HL-60 (cell line): ENCODE measurements at regions not wholly inside any gene's neighbourhood (a gene's known extent, or its start where the extent isn't known, plus 50 kb on each side); places are given as distances from the start of the nearest gene placed in this dataset.

Experiments
- DNase-seq, 2 experiments: peaks; one replicate each; pipeline ENCODE4 v3.0.0-alpha.2; 2010 to 2020; ENCODE audit warnings: low read depth in 1 of 2, low spot score in 1 of 2
- H3K27ac ChIP-seq: fragments of 250-450 bp; sonication (Bioruptor Pico); replicated peaks from 2 replicates; pipeline ENCODE4 v1.5.1; 2020; ENCODE audit warnings: mild to moderate bottlenecking, moderate library complexity
- H3K27me3 ChIP-seq: fragments of 250-450 bp; sonication (Bioruptor Pico); 2 replicates; pipeline ENCODE4 v1.5.1; 2021; ENCODE audit warnings: mild to moderate bottlenecking, moderate library complexity; ENCODE audit not compliant: insufficient read depth, poor library complexity, severe bottlenecking
- H3K4me3 ChIP-seq: replicated peaks from 2 replicates; pipeline ENCODE4 v1.5.1; 2011; ENCODE audit warnings: mild to moderate bottlenecking, control low read depth, low read length; ENCODE audit not compliant: insufficient read depth
- GABPA ChIP-seq: IDR thresholded peaks from 2 replicates; pipeline ENCODE4 v1.6.1; 2012; ENCODE audit warnings: low read depth
- POLR2AphosphoS5 ChIP-seq: IDR thresholded peaks from 2 replicates; pipeline ENCODE4 v1.6.1; 2012; ENCODE audit warnings: low read depth
- SPI1 ChIP-seq: IDR thresholded peaks from 2 replicates; pipeline ENCODE4 v1.6.1; 2012; ENCODE audit warnings: low read depth, mild to moderate bottlenecking, borderline replicate concordance
- TF ChIP-seq, protein P1 (sequence below): IDR thresholded peaks from 2 replicates; pipeline ENCODE4 v1.6.1; 2012; ENCODE audit warnings: low read depth; ENCODE audit not compliant: insufficient replicate concordance
- TF ChIP-seq, protein P2 (sequence below): IDR thresholded peaks from one replicate; pipeline ENCODE4 v1.5.1; 2011; ENCODE audit warnings: low read length, control low read depth, inconsistent platforms; ENCODE audit not compliant: insufficient read depth

DNA sequence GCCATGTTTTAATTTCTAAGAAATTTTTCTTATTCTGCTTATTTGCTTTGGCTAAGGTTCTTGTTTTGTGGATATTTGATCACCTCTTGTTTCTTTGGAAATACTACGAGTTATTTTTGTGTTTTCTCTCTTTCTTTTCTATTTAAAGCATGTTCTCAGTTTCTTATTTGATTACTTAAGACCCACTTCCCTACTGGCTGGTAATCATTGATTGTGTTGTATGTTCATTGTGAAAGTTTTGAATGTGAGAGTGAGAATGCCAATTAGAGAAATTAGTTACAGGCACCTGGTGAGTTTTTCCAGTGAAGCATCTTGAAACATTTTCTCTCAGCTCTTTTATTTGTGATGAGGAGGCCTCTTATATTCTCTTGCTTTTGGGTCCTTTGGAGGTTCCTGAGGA, 226.7 kb upstream of the MC4R start:
- no peak overlapping the region for H3K4me3 ChIP-seq

GRCh38 chr18:60599995-60600394, 227.4 kb upstream of the MC4R start:
- Histone ChIP-seq H3K27ac (no peak overlapping the region), H3K27me3 (no peaks in the 10 kb centered on the region), H3K4me3 (no peak overlapping the region)
- no peak for TF ChIP-seq GABPA
- no peak for TF ChIP-seq SPI1
- TF ChIP-seq, protein P1, sequence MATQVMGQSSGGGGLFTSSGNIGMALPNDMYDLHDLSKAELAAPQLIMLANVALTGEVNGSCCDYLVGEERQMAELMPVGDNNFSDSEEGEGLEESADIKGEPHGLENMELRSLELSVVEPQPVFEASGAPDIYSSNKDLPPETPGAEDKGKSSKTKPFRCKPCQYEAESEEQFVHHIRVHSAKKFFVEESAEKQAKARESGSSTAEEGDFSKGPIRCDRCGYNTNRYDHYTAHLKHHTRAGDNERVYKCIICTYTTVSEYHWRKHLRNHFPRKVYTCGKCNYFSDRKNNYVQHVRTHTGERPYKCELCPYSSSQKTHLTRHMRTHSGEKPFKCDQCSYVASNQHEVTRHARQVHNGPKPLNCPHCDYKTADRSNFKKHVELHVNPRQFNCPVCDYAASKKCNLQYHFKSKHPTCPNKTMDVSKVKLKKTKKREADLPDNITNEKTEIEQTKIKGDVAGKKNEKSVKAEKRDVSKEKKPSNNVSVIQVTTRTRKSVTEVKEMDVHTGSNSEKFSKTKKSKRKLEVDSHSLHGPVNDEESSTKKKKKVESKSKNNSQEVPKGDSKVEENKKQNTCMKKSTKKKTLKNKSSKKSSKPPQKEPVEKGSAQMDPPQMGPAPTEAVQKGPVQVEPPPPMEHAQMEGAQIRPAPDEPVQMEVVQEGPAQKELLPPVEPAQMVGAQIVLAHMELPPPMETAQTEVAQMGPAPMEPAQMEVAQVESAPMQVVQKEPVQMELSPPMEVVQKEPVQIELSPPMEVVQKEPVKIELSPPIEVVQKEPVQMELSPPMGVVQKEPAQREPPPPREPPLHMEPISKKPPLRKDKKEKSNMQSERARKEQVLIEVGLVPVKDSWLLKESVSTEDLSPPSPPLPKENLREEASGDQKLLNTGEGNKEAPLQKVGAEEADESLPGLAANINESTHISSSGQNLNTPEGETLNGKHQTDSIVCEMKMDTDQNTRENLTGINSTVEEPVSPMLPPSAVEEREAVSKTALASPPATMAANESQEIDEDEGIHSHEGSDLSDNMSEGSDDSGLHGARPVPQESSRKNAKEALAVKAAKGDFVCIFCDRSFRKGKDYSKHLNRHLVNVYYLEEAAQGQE = no peak
- TF ChIP-seq, protein P2, sequence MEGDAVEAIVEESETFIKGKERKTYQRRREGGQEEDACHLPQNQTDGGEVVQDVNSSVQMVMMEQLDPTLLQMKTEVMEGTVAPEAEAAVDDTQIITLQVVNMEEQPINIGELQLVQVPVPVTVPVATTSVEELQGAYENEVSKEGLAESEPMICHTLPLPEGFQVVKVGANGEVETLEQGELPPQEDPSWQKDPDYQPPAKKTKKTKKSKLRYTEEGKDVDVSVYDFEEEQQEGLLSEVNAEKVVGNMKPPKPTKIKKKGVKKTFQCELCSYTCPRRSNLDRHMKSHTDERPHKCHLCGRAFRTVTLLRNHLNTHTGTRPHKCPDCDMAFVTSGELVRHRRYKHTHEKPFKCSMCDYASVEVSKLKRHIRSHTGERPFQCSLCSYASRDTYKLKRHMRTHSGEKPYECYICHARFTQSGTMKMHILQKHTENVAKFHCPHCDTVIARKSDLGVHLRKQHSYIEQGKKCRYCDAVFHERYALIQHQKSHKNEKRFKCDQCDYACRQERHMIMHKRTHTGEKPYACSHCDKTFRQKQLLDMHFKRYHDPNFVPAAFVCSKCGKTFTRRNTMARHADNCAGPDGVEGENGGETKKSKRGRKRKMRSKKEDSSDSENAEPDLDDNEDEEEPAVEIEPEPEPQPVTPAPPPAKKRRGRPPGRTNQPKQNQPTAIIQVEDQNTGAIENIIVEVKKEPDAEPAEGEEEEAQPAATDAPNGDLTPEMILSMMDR = no peak
- TF ChIP-seq POLR2AphosphoS5 = no peak
- DNase-seq = no peak

More for the DNA sequence above, 226.7 kb upstream of the MC4R start:
- H3K27ac ChIP-seq = no peak overlapping the region
- H3K27me3 ChIP-seq = no peaks in the 10 kb centered on the region
- DNase-seq = no peak
- TF ChIP-seq SPI1 (no peak), GABPA (no peak)
- TF ChIP-seq, protein P1 = no peak

- H3K27ac ChIP-seq = no peak overlapping the region
- TF ChIP-seq SPI1 (no peak), GABPA (no peak), POLR2AphosphoS5 (no peak)
- TF ChIP-seq, protein P1 = no peak
- TF ChIP-seq, protein P2 = no peak
- no peaks in the 10 kb centered on the region for H3K27me3 ChIP-seq
- no peak overlapping the region for H3K4me3 ChIP-seq
- DNase-seq = no peak
Observed at GRCh38 chr18:60601249-60601648, 228.7 kb upstream of the MC4R start.
